GM19324 (cell line): ENCODE measurements at regions not wholly inside any gene's neighbourhood (a gene's known extent, or its start where the extent isn't known, plus 50 kb on each side); places are given as distances from the start of the nearest gene placed in this dataset.

Experiments used
- ATAC-seq: cut with Tn5 transposase; IDR thresholded peaks from one replicate; pipeline ENCODE4 v1.9.1; 2021; ENCODE audit warnings: mild to moderate bottlenecking, moderate library complexity; ENCODE audit not compliant: unreplicated experiment, low FRiP score

DNA sequence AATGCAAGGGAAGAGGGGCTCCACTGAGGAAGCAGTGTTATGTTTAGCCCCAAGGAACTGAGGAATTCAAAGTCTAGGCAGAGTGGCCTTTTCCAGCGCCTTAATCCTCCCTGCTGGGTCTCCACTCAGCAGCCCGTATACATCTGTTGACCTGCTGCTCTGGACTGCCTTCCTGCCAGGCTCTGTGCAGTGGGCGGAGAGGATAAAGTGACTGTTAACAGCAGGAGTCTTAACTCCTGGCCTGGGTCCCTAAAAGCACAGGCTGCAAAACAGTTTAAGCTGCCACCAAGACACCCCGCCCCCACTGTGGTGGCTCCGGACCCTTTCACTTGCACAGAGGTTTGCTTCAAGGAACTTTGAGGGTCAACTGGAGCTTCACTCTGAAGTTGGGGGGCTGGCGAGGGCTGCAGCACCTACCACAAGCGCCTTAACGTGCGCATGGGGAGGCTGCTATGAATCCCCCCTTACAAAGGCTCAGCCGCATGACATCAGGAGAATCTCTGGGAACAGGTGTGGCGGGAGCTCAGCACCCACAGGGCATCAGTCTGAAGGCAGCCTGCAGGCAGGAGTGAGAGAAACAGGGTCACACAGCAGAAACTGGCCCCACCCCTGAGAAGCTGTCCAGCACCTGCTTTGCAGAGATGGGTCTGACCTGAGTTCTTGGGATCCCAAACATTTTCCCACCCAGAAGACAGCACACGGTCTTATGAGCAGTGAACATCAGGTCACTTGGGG is 358.2 kb upstream of the GATB start:
- ATAC-seq = no peak

DNA sequence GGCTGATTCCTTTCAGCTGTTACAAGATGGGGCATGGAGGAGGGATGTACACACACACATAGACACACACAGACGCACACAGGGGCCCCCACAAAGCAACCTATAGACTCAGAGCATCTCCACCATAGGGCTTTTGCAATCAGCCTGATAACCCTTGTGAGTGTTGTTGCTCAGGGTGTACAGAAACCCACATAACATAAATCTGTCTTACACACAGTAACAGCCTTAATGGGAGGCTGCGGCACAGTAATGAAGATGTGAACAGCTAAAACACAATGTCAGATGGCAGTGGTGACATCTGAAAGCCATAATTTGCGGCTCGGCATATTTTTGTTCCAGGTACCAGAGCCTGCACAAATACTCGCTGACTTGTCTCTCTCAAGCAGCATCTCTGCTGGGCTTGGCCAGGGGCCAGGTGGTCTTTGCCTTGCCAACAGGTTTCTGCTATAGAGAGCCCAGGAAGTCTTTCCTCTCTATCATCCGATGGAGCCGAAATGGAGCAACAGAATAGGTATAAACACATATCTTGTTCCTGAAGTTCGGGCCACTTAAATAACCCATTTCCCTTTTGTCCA is 357.2 kb upstream of the GATB start:
- ATAC-seq = no peak

DNA sequence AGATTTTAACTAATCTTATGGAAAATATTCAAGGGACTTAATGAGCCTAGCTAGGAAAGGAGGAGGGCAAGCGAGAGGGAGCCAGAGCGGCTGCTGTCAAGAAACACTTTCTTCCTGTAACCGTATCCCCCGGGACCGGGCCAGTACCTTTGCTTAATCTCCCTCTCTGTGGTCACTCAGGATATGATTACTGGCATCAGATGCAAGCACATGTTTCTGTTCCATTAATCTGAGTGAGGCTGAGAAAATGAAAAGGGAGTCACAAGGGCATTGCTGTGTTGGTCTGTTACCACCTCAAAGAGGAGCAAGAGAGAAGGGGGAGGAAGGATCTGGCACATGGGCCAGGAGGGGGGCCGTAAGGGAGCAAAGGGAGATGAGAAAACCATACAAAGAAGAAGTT is 356.7 kb upstream of the GATB start:
- ATAC-seq = no peak

DNA sequence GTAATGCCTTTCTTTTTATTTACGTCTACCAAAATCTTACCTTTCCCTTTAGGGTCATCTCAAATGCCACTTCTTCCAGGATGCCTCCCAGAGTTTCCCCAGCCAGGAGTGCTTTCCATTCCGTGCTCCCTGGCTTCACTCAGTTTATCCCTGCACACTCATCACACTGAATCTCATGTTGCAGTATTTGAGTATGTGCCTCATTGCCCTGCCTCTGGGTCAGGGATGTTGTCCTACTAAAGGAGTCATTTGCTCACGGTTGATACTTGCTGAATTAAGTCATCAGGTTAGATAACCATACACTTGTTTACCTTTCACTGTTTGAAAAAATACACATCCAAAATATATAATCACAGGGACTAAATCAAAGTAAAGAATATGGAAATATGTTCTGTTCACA is 356.2 kb upstream of the GATB start:
- ATAC-seq = no peak

DNA sequence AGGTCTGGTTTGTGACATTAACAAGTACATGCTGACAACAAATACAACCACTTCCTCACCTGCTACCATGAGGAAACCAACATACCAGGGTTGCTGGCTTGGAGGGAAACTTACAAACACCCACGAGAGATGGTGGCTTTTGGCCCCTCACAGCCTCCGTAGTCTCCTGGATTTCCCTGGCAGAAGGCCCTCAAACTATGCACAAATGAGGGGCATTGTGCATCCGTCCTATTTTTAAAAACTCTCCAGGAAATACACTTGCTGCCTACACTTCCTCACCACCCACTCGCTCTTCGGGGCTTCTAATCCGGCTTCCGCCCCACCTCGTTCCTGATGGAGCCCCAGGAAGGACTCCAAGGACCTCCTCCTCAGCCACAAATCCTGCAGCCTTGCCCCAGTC is 355.0 kb upstream of the GATB start:
- no peak for ATAC-seq

DNA sequence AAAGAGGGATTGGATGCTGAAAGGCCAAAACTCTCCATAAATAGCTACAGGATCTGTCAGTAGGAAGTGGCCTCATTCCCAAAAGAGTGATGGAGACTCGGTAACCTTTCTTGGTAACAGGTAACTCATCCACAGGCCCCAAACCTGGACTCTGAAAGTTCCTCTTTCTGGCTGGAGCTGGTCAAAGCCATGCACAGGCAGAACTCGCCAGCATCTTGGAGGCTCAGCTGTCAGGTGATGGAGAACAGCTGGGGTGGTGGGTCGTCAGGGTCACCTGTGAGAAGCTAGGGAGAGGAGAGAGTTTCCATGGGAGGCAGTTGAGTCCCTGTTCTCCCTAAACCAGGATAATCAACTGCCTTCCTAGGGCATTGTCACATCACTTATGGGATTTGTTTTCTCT is 354.3 kb upstream of the GATB start:
- no peak for ATAC-seq

DNA sequence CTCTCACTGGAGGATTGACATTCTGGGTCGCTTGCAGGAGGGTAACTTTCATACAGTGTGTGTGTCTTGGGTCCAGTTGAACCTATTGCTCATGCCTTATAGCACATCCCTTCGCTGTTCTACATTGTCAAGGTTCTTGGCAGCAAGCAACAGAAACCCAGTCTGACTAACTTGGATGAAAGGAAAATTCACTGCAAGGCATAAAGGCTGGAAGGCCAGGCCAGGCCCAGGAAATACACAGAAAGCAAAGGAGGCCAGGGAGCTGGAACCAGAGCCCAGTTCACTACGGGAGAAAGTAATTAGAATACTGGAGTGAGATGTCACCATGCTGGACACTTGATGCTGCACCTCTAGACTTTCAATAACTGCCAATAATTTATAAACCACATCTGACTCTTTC is 353.8 kb upstream of the GATB start:
- no peak for ATAC-seq

DNA sequence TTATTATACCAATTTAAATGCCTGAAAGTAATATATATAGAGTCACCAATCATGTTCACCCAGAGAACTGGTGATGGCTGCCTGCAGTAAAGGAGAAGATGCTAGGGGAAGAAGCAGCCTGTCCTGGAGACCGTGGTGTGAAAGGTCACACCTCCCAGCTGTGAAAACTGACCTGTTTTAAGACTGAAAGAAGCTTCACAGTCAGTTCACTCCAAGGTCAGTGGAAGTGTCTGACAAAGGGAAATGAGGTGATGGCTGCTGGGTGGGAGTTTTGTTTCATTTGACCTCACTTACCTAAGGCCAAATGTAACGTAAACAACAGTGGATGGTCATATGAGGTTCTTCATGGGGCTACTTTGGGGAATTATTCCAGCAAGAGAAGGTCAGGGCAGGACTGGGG is 352.1 kb upstream of the GATB start:
- ATAC-seq = peak; percentile 68

DNA sequence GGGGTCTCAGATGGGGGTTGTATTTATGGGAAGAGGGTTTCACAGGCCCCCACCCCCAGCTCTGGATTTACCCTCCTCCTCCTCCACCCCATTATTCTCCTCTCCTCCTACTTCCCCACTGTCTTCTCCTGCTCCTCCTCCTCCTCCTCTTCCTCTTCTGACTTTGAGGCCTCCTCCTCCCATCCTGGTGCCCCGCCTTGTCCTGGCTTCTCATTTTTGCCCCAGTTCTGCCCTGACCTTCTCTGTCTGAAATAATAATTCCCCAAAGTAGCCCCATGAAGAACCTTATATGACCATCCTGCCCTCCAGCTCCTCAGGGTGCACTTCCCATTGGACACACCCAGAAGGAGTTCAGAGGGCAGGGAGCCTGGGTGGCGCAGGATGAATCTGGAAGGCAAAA is 351.4 kb upstream of the GATB start:
- ATAC-seq = no peak

DNA sequence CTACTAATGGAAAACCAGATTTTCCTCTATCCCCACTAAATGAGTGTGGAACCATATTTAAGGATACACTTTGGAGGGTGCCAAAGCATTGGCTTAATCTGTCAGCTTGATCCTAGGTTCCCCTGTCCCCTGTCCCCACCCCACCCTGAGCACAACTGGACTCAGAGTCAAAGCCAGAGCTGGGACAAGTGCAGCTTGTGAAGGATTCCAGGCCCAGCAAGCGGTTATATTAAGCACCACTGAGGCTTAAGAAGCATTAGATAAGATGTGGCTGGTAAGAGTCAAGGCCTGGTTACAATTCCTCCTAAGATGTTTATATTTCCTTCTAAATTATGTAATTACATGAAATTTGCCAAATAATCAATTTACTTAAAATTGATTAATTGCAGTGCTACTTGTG is 350.0 kb upstream of the GATB start:
- no peak for ATAC-seq

DNA sequence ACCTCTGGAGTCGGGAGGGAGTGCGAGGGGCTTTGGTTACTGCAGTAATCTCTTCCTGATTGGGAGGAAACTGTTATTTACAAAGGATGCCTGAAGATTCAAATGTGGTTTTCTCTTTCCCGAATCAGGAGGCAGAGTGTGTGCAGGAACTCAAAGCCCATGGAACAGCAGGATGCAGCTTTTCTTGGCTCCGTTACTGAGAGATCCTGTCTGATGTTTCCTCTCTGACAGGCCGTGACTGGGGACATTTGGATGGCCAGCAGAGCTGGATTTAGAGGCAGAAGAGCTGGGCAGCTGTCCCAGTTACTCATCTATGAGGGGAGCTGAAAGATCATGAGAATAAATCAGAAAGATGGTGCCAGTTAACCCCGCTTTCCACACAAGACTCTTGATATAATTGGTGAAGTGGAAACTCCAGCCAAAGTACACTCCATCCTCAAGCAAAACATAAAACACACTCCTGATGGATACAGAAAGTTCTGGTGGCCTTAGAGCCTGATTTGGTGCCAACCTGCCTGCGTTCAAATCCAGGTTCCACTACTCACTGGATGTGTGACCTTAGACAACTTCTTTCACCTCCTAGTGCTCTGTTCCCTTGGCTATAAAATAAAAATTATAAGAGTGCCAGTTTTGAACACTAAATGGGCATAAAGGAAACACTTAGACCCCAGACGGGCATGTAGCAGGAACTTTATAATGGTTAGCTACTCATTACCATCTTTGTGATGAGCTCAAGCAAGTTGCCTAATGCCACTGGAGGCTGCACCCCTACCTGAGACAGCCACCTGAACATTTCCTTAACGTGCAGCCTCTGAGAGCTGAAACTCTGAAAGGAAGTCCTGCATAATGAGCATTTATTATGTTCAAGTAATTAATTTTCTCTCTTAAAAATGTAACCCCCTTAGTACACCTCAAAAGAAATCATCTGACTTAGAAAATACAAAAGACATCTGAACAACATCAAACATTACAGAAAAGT is 349.0 kb upstream of the GATB start:
- no peak for ATAC-seq

DNA sequence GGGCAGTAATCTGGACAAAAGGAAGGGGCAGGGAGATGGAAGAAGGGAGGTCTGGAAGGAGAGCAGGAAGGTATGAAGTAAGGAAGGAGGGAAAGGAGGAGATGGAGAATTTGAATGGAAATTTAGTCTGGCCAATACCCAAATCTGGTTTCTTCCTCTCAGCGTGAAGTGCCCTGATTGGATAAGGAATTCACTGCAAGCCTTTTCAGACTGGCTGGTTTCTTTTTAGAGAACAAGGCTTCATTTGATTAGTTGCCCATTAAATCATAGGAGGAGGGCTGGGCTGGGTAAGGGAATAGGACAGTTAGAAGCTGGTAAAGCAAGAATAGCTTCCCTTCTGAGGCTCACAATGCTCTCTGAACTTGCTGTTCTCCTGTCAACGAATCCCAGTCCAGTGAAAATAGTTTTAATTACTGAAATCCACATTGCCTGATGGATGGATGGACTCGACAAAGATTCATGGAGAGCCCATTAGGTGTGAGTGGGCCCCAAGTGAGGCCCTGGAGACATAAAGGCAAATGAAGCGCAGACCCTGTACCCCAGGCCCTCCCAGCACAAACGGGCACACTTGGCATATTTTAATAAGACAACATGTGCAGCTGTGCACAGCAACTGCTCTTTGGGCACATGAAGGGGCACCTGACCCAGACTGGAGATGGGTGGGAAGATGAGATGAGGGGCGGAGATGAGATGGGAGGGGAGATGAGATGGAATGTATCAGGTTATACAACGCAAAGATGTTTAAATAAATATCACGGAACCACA is 347.1 kb upstream of the GATB start:
- no peak for ATAC-seq

DNA sequence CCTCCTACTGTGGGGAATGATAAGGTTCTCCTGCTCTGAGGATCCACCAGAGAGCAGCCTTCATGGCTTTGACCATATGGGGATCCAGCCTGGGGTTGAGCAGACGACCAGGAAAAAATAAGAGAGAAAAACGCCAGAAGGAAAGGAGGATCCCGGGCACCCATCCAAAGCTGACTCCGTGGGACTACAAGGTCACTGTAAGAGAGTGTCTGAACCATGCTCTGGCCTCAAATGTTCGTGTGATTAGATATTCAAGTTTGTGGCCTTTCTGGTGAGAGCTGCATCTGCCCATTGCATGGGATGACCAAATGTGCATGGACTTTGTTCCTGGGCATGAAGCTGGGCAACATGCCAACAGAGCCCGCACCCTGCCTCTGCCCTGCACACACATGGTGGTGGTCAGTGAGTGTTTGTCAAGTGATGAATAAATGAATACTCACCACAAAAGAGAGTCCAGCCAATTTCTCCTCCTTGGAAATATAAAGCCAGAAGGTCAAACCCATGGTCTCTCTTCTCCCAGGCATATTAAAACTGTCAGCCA is 346.0 kb upstream of the GATB start:
- no peak for ATAC-seq

DNA sequence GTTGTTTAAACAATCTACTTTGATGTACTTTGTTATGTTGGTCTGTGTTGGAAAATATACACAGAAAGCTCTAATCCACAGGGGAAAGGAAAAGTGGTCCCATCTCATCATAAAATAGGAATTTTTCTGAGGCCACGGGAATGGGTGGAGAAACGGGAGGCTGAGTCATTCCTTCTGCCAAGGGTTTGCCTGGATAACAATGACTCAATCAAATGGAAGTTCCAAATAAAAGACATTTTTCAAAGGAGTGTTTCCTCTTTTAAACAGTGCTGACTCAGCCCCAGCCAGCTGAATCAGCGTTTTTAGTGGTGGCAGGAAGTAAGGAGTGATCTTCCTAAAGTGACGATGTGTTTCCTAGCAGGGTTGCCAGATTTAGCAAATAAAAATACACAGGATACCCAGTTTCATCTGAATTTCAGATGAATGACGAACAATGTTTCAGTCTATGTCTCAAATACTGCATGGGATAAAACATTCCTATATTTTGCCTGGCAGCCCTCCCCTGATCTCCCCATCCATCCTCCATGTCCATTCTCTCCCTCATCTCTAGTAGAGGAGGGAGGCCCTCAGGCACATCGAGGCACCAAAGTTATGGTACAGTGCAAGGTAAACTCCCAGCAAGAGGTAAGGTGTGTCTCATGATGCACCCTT is 345.4 kb upstream of the GATB start:
- no peak for ATAC-seq

DNA sequence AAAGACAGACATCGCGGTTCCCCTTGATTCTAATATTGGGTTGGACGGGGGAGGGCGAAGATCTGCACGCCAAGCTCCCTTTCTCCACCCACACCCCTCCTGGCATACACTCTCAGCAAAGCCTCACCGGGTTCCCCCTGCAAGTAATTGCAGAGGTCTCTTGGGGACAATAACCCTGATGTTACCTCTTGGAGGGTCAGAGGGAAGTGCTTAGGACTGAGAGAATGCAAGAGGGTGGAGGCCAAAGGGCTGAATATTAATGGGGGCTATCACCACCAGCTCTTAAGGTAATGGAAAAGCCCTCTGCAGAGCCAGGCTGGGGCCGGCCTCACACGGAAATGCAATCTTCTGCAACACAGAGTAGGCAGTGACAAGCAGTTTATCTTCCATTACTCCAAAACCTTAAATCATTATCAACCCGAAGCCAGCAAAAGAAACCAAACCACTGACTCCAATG is 344.1 kb upstream of the GATB start:
- ATAC-seq = no peak

DNA sequence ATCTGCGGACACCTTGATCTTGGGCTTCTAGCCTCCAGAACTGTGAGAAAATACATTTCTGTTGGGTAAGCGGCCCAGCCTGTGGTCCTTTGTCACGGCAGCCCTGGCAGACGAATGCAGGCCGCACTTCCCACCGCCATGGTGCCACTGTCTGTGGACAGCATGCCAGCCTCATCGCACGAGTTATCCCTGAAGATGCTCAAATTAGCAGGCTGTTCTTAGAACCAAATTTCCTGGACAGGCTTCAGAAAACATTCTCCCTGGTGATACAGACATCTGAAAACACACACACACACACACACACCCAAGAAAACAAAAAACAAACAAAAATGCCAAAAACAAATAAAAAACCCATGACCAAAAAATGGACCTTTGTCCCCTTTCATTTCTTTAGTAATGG is 343.5 kb upstream of the GATB start:
- no peak for ATAC-seq

DNA sequence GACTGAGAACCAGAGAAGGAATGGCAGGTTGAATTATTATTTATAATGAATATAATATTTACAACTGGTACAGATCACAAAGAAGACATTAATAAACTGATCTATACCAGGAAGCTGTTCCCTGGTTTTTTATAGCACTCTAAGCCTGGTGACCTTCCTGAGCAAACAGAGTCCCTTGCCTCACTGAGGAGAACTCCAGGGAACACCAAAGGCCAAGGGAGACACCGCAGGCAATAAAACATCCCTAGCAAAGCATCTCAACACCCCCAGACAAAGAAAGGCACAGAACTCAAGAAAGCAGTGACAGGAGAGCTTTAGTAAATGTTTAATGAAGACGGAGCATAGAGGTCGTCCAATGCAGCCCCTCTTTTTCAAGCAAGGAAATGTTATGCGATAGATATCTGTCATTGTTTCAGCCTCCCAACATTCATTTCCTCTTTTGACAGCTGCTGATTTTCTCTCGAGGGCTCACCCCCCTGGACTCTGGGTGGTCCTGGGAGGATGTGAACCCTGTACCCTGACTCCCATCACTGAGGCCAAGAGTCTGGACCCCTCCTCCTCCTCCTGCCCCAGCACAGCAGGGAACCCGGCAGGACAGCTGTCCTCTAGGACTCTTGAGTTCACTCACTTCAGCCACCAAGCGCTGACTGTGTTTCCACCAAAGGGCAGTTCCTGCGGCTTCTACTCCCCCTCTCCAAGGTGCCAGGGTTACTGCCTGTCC is 342.5 kb upstream of the GATB start:
- no peak for ATAC-seq

DNA sequence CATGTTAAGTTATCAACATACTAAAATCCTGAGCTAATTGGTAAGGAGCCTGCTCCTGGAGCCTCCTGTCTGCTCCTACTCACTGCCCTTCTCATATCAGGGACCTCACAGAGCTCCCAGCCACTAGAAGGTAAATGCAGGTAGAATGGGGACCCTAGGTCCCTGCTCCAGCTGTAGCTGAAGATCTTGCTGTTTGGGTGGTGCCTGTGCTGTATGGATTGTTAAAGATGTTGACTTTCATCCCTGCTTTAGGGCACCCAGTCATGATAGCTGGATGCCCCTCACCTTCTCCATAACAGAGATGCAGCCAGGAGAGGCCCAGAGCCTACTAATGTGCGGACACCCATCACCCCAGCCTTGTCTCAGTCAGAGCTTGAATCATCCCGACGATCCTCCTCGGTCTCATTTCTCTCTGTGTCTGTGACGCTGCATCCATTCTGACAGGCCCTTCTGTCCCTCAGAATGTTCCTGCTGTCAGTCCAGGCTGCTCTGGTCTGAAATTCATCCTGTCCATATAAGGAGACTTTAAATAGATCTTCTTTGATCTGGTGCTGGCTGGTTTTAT is 341.7 kb upstream of the GATB start:
- no peak for ATAC-seq
